ENCODE measurements at regions not wholly inside any gene's neighbourhood (a gene's known extent, or its start where the extent isn't known, plus 50 kb on each side); places are given as distances from the start of the nearest gene placed in this dataset.
"Not testable (repeated sequence)": the region's sequence is repeated elsewhere in the genome, so short reads cannot be mapped to it uniquely, and the experiment has no call there.

DNA sequence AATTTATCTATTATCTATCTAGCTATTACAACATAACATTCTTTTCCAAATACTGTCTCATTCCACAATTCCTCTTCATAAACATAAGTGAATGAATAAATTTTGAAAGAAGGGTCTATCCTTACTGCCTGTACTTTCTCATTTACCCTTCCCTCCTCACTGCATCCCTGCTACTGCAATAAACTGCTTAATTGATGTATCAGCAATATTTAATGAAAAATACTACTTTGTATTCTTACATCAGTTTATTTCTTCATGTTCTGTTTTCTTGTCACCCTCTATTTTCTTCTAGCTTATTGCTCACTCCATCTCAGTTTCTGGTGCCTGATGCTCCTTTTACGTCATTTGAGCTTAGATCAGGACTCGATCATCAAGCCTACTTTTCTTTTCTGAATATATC, 695.7 kb upstream of the ATXN7L3B start:
- ATAC-seq (ENCODE audit: low FRiP score in 2 of 2): no peak
- no peak overlapping the region for H3K4me3 ChIP-seq
- no peaks in the 10 kb centered on the region for H3K36me3 ChIP-seq
- TF ChIP-seq EP300 (IDR thresholded peaks at IDR 0.05): no peak
- TF ChIP-seq CTCF (IDR thresholded peaks at IDR 0.05): no peak
- no peak for TF ChIP-seq POLR2A (IDR thresholded peaks at IDR 0.05)
- TF ChIP-seq POLR2AphosphoS5 (IDR thresholded peaks at IDR 0.05): no peak
- WGBS, 2 donors: 86 to 92% methylated on average over 2 of the region's 2 CpGs
- H3K27me3 ChIP-seq: no peaks in the 10 kb centered on the region
- no peak for DNase-seq
- H3K27ac ChIP-seq: no peak overlapping the region
- no peaks in the 10 kb centered on the region for H3K9me3 ChIP-seq
- no peaks in the 10 kb centered on the region for H3K4me1 ChIP-seq

DNA sequence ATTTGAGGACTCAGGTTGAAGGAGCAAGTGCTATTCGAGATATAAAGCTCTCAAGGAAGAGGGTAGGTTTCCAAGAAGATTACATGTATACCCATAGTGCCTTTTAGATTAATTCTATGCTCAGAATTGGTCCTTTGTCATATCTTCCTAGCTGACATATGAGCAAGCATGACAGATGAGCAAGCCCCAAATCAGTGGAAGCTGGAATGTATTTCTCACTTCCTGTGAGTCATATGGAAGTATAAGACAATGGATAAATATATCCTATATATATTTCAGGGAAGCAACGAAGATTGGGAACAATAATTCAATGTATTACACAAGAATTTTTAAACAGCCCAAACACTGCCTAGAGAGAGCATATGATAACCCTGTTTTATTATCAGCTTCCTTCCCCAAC, 674.1 kb upstream of the ATXN7L3B start:
- no peak for TF ChIP-seq POLR2A (IDR thresholded peaks at IDR 0.05)
- no peak for TF ChIP-seq CTCF (IDR thresholded peaks at IDR 0.05)
- TF ChIP-seq EP300 (IDR thresholded peaks at IDR 0.05): no peak
- no peak for TF ChIP-seq POLR2AphosphoS5 (IDR thresholded peaks at IDR 0.05)
- Histone ChIP-seq H3K4me3 (no peak overlapping the region), H3K4me1 (no peaks in the 10 kb centered on the region), H3K27ac (no peak overlapping the region), H3K9me3 (no peaks in the 10 kb centered on the region), H3K27me3 (no peaks in the 10 kb centered on the region), H3K36me3 (no peaks in the 10 kb centered on the region)
- 57% methylated on average over 2 of the region's 2 CpGs for WGBS, 2 donors
- ATAC-seq (ENCODE audit: low FRiP score in 2 of 2) (no peak), DNase-seq (no peak)

GRCh38 chr12:73867147-73867546, 670.5 kb upstream of the ATXN7L3B start:
- TF ChIP-seq CTCF (IDR thresholded peaks at IDR 0.05): no peak
- no peak for TF ChIP-seq POLR2AphosphoS5 (IDR thresholded peaks at IDR 0.05)
- TF ChIP-seq EP300 (IDR thresholded peaks at IDR 0.05): no peak
- TF ChIP-seq POLR2A (IDR thresholded peaks at IDR 0.05): no peak
- no peaks in the 10 kb centered on the region for H3K36me3 ChIP-seq
- DNase-seq (no peak), ATAC-seq (ENCODE audit: low FRiP score in 2 of 2) (no peak)
- WGBS, 2 donors: 83 to 96% methylated on average over 1 of the region's 1 CpG
- no peak overlapping the region for H3K4me3 ChIP-seq
- H3K4me1 ChIP-seq: no peaks in the 10 kb centered on the region
- no peaks in the 10 kb centered on the region for H3K27me3 ChIP-seq
- no peaks in the 10 kb centered on the region for H3K9me3 ChIP-seq
- no peak overlapping the region for H3K27ac ChIP-seq

GRCh38 chr12:73877291-73877690, 660.3 kb upstream of the ATXN7L3B start:
- ATAC-seq (ENCODE audit: low FRiP score in 2 of 2); H3K9me3 ChIP-seq; H3K27me3 ChIP-seq; H3K4me1 ChIP-seq; H3K4me3 ChIP-seq; H3K36me3 ChIP-seq; DNase-seq; H3K27ac ChIP-seq: not testable (repeated sequence)
- 85 to 89% methylated on average over 6 of the region's 6 CpGs for WGBS, 2 donors

DNA sequence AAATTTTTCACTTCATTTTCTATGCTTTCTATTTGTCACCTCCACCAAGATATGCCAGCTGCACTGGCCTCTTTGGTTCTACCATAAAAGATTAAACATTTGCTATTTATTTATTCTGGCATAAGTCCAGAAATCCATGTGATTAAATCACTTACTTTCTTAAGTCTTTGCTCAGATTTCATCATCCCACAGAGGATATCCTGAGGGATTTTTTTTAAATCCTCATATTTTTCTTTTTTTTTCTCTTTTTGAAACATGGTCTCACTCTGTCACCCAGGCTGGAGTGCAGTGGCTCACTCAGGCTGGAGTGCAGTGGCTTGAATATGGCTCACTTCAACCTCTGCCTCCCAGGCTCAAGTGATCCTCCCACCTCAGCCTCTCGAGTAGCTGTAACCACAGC, 645.4 kb upstream of the ATXN7L3B start:
- H3K9me3 ChIP-seq: no peaks in the 10 kb centered on the region
- ATAC-seq (ENCODE audit: low FRiP score in 2 of 2) (no peak), DNase-seq (no peak)
- TF ChIP-seq CTCF (IDR thresholded peaks at IDR 0.05) (no peak), POLR2A (IDR thresholded peaks at IDR 0.05) (no peak), EP300 (IDR thresholded peaks at IDR 0.05) (no peak), POLR2AphosphoS5 (IDR thresholded peaks at IDR 0.05) (no peak)
- H3K36me3 ChIP-seq: no peaks in the 10 kb centered on the region
- no peaks in the 10 kb centered on the region for H3K4me1 ChIP-seq
- H3K4me3 ChIP-seq: no peak overlapping the region
- H3K27me3 ChIP-seq: no peaks in the 10 kb centered on the region
- no peak overlapping the region for H3K27ac ChIP-seq
- 21 to 50% methylated on average over 1 of the region's 1 CpG for WGBS, 2 donors
